ENCODE measurements at regions not wholly inside any gene's neighbourhood (a gene's known extent, or its start where the extent isn't known, plus 50 kb on each side); places are given as distances from the start of the nearest gene placed in this dataset.

- TF ChIP-seq CTCF (IDR thresholded peaks at IDR 0.05; ENCODE audit: insufficient read depth, low read length) = no peak
- TF ChIP-seq POLR2AphosphoS5 (IDR thresholded peaks at IDR 0.05; ENCODE audit: low read depth) = no peak
- TF ChIP-seq REST (IDR thresholded peaks at IDR 0.05; ENCODE audit: insufficient replicate concordance, low read depth) = no peak
These were observed 716.8 kb upstream of the MIR17HG start for GRCh38 chr13:90630716-90631115.
